NCI-H69 (cell line): ENCODE measurements at regions not wholly inside any gene's neighbourhood (a gene's known extent, or its start where the extent isn't known, plus 50 kb on each side); places are given as distances from the start of the nearest gene placed in this dataset.

ENCODE experiments used
- DNase-seq: peaks from one replicate; lab custom pipeline; 2025; lab: John Stamatoyannopoulos, UW

- no peak for DNase-seq
These were observed 144.0 kb upstream of the CNTN4 start for GRCh38 chr3:1954632-1955031.

- DNase-seq: no peak
These were observed 143.5 kb upstream of the CNTN4 start for GRCh38 chr3:1955170-1955569.

- no peak for DNase-seq
These were observed 142.9 kb upstream of the CNTN4 start for GRCh38 chr3:1955750-1956149.

- no peak for DNase-seq
These were observed 138.2 kb upstream of the CNTN4 start for GRCh38 chr3:1960506-1960905.

- DNase-seq: peak; percentile 97
These were observed 136.1 kb upstream of the CNTN4 start for GRCh38 chr3:1962396-1963088.

- DNase-seq: no peak
These were observed 134.8 kb upstream of the CNTN4 start for GRCh38 chr3:1963896-1964295.

- DNase-seq: no peak
These were observed 131.1 kb upstream of the CNTN4 start for GRCh38 chr3:1967525-1967924.

GRCh38 chr3:1969281-1969680, 129.4 kb upstream of the CNTN4 start:
- no peak for DNase-seq

GRCh38 chr3:1971780-1972179, 126.9 kb upstream of the CNTN4 start:
- no peak for DNase-seq

- no peak for DNase-seq
These were observed 118.6 kb upstream of the CNTN4 start for GRCh38 chr3:1979961-1980615.

- DNase-seq: peak; percentile 49
These were observed 110.7 kb upstream of the CNTN4 start for GRCh38 chr3:1987980-1988379.

GRCh38 chr3:1998739-1999138, 99.9 kb upstream of the CNTN4 start:
- no peak for DNase-seq

GRCh38 chr3:2001306-2002108, 97.2 kb upstream of the CNTN4 start:
- no peak for DNase-seq

GRCh38 chr3:2023959-2024358, 74.7 kb upstream of the CNTN4 start:
- peak; percentile 65 for DNase-seq

GRCh38 chr3:2024713-2025112, 74.0 kb upstream of the CNTN4 start:
- peak; percentile 17 for DNase-seq

GRCh38 chr3:2029559-2029958, 69.1 kb upstream of the CNTN4 start:
- no peak for DNase-seq

GRCh38 chr3:2036076-2036475, 62.6 kb upstream of the CNTN4 start:
- no peak for DNase-seq

GRCh38 chr3:2041931-2042330, 56.7 kb upstream of the CNTN4 start:
- peak; percentile 8 for DNase-seq
